ENCODE measurements at regions not wholly inside any gene's neighbourhood (a gene's known extent, or its start where the extent isn't known, plus 50 kb on each side); places are given as distances from the start of the nearest gene placed in this dataset.

DNA sequence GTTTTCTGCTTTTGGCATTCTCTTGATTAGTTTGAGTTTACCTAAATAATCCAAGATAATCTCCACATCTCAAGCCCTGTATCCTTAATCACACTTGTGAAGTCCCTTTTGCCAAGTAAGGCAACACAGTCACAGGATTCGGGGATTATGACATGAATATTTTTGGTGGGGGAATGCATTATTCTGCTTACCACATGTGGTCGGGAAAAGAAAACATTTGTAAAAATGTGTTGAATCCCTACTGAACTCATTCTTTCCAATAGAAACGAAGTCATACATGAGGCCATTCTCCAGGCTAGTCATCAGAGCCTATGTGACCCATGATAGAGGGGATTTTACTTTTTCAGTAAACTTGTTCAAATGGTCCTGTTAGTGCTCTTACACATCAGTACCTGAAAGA lies 58.5 kb upstream of the PRICKLE1 start:
- no peak for DNase-seq (ENCODE audit: low spot score in 2 of 2)
- intact Hi-C loops (cut with DNase I; ENCODE audit: low total_unique reads) = no loop called here
- 36 to 65% methylated on average over 3 of the region's 3 CpGs for WGBS, 2 donors
- TF ChIP-seq, protein P1, sequence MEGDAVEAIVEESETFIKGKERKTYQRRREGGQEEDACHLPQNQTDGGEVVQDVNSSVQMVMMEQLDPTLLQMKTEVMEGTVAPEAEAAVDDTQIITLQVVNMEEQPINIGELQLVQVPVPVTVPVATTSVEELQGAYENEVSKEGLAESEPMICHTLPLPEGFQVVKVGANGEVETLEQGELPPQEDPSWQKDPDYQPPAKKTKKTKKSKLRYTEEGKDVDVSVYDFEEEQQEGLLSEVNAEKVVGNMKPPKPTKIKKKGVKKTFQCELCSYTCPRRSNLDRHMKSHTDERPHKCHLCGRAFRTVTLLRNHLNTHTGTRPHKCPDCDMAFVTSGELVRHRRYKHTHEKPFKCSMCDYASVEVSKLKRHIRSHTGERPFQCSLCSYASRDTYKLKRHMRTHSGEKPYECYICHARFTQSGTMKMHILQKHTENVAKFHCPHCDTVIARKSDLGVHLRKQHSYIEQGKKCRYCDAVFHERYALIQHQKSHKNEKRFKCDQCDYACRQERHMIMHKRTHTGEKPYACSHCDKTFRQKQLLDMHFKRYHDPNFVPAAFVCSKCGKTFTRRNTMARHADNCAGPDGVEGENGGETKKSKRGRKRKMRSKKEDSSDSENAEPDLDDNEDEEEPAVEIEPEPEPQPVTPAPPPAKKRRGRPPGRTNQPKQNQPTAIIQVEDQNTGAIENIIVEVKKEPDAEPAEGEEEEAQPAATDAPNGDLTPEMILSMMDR (IDR thresholded peaks at IDR 0.05) = no peak
- no peak for TF ChIP-seq POLR2A (IDR thresholded peaks at IDR 0.05)
- no peak overlapping the region for H3K4me3 ChIP-seq (ENCODE audit: low read depth, poor library complexity, severe bottlenecking)

DNA sequence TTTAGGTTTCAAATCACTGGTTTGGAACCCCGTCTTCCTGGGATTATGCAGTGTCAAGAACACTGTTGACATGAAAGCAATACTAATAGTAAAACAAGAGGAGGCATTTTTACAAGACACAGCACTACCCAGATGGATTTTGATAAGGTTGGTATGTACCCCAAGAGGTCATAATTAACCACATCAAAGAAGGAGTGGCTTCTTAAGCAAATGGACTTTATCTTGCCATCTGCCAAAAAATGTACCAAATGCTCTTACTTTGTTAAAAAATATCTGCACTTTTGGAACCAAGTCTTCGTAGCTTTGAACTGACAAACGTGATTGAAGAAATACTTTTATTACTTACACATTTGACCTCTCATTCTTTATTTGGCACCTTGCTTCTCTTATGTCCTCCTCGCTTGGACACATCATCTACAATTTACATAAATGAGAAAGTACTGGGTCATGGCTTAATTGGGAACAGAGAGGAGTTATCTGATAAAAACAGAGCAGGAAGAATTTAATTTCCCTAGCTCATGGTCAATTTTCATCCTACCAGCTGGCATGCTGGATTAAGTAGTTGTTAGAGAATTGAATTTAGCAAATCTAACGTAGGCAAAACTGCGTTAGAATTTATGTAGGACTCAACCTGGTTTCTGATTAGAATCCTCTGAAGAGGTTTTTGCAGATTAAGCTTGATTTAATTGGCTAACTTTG lies 54.5 kb upstream of the PRICKLE1 start:
- WGBS, 2 donors = 74 to 78% methylated on average over 6 of the region's 6 CpGs
- intact Hi-C loops (cut with DNase I; ENCODE audit: low total_unique reads) = no loop called here
- no peak for DNase-seq (ENCODE audit: low spot score in 2 of 2)
- no peak overlapping the region for H3K4me3 ChIP-seq (ENCODE audit: low read depth, poor library complexity, severe bottlenecking)
- no peak for TF ChIP-seq POLR2A (IDR thresholded peaks at IDR 0.05)
- TF ChIP-seq, protein P1 (IDR thresholded peaks at IDR 0.05) = no peak

DNA sequence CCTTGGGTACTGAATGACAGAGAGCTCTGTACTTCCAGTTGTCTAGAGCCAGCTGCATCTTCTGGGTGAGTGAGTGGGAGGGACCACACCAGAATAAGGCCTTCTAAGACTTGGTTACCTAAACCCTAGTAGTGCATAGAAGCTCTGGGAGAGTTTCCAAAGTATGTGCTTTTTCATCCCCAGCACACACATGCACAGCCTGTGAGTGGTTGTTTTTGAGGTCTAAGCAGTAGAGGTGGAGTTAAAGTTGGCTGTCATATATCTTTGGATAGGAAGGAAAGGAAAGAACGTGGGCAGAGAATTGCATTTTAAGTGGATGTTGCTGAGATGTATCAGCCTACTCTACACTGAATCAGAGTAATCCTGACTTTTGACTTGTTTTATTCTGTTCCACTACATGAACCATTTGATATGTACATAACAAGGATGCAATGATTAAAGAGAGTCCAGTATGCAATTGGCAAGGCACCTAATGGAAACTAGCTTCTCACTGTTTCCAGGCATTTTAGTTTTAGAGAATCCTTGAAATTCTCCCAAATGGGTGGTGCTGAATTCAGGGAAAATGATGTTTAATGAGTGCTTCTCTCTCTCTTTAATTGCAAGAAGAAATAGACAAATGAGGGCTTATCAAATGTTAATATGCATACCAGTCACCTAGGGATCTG lies 51.8 kb upstream of the PRICKLE1 start:
- WGBS, 2 donors = 50 to 61% methylated on average over 1 of the region's 1 CpG
- no peak for DNase-seq (ENCODE audit: low spot score in 2 of 2)
- H3K4me3 ChIP-seq (ENCODE audit: low read depth, poor library complexity, severe bottlenecking) = no peak overlapping the region
- intact Hi-C loops (cut with DNase I; ENCODE audit: low total_unique reads) = no loop called here
- no peak for TF ChIP-seq POLR2A (IDR thresholded peaks at IDR 0.05)
- TF ChIP-seq, protein P1 (IDR thresholded peaks at IDR 0.05) = no peak

DNA sequence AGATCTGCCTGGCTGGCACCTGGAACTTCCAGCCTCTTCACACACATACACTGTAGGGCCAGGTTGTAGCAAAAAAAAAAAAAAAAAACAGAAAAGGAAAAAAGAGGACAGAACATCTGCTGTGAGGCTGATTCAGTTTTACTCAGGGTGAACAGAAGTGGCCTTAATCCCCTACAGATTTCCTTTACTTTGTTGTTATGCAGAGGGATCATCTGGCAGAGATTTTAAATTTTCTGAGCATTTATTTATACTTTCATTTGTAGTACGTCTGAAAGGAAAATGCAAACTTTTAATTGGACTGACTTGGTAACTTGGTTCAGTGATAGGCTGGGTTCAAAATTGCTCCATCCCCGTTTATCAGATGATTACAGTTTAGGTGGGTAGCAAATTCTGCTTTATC lies 50.8 kb upstream of the PRICKLE1 start:
- TF ChIP-seq POLR2A (IDR thresholded peaks at IDR 0.05) = no peak
- TF ChIP-seq, protein P1 (IDR thresholded peaks at IDR 0.05) = no peak
- DNase-seq (ENCODE audit: low spot score in 2 of 2) = no peak
- WGBS, 2 donors = 74 to 83% methylated on average over 2 of the region's 2 CpGs
- intact Hi-C loops (cut with DNase I; ENCODE audit: low total_unique reads) = no loop called here
- no peak overlapping the region for H3K4me3 ChIP-seq (ENCODE audit: low read depth, poor library complexity, severe bottlenecking)

DNA sequence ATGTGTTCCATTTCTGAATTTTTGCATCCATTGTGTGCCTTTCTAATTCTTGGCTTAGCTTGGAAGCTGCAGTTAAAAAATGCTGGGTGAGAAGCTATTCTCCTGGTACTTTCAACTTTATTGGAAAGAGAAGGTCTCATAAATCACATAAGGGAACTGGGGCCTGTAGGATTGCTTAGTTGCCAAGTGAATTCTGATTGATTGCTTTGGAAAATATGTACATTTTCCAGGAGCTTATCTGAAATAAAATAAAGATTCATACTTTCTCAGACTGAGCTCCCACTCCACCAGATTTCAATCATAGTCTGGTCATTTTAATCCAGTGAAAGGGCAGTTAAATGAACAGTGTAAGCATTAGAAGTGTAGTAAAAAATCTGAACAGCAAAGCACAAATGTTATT lies 50.0 kb upstream of the PRICKLE1 start:
- H3K4me3 ChIP-seq (ENCODE audit: low read depth, poor library complexity, severe bottlenecking) = no peak overlapping the region
- no peak for DNase-seq (ENCODE audit: low spot score in 2 of 2)
- intact Hi-C loops (cut with DNase I; ENCODE audit: low total_unique reads) = no loop called here
- TF ChIP-seq, protein P1 (IDR thresholded peaks at IDR 0.05) = no peak
- no peak for TF ChIP-seq POLR2A (IDR thresholded peaks at IDR 0.05)
